GM12875 (cell line): ENCODE measurements at regions not wholly inside any gene's neighbourhood (a gene's known extent, or its start where the extent isn't known, plus 50 kb on each side); places are given as distances from the start of the nearest gene placed in this dataset.

Source experiments
- H3K4me3 ChIP-seq: one replicate; pipeline ENCODE4 v1.5.1; 2011; ENCODE audit warnings: low read depth, low read length, control low read depth
- CTCF ChIP-seq: IDR thresholded peaks from 2 replicates; pipeline ENCODE4 v1.5.1; 2011; ENCODE audit warnings: low read depth, mild to moderate bottlenecking, control low read depth, inconsistent platforms, low read length, moderate library complexity, borderline replicate concordance; ENCODE audit not compliant: insufficient read depth

- H3K4me3 ChIP-seq, result no peak overlapping the region
- TF ChIP-seq CTCF, result no peak
Observed at GRCh38 chr10:23988006-23988405, 220.9 kb upstream of the KIAA1217 start.

DNA sequence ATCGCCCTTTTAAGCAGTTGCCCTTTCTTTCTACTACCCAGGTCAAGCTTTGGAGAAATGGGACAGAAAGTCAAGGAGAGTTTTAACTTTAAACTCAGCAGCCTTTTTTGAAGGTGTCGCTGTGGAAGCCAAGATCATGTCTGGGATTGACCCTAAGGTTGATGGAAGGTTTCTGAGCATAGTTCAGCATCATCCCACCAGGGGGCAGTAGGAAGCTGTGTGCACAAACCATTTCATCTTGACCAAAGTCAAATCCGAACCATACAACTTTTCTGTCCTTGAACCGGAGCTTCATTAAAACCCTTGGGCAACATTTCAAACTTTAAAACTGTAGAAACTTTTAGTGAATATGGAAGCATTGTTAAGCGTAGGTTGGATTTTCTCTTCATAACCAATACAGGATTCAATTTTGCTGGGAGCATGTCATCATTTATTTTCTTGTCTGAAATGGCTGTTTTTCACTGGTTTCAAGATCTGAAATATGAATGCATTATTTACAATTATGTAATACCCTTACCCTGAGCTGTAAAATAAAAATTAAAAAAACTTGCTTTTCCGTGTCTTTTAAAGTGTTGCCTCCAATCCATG lies 214.4 kb upstream of the KIAA1217 start:
- peak; percentile 74 for TF ChIP-seq CTCF
- H3K4me3 ChIP-seq, result no peak overlapping the region

- no peak overlapping the region for H3K4me3 ChIP-seq
- TF ChIP-seq CTCF, result no peak
Observed at GRCh38 chr10:23999445-23999844, 209.5 kb upstream of the KIAA1217 start.

DNA sequence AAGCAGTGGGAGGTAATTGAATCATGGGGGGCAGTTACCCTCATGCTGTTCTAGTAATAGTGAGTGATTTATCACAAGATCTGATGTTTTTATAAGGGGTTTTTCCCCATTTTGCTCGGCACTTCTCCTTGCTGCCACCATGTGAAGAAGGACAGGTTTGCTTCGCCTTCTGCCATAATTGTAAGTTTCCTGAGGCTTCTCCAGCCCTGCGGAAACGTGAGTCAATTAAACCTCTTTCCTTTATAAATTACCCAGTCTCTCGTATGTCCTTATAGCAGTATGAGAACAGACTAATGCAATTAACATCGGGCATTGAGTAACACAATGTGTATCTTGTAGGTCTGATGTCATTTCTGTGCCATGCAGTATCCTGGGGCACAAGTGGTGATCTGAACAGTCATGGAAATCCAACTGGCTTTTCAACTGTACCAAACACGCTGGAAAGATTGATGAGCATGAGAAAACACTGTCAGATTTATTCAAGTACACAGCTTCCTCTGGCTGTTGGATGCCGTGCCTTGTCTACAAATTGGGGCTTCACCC lies 208.6 kb upstream of the KIAA1217 start:
- H3K4me3 ChIP-seq, result no peak overlapping the region
- no peak for TF ChIP-seq CTCF

DNA sequence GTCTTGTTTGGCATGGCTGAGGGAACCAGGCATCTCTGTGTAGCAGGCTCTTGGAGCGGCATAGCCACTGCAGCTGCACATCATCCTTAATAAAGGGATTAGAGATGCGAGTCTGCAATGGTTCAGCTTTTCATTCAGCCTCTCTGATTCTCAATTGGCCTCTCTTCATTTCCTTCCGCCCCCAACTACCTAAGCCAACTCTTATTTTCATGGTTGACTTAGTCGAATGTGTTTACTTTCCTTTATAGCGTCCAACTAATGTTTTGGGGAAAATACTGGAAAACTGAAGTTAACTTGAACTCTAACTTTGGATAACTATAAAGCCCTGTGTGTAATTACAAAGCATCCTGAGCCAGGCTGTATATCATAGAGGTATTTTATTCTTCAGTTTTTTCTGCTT lies 202.2 kb upstream of the KIAA1217 start:
- no peak overlapping the region for H3K4me3 ChIP-seq
- no peak for TF ChIP-seq CTCF

GRCh38 chr10:24007359-24007758 lies 201.6 kb upstream of the KIAA1217 start:
- TF ChIP-seq CTCF, result no peak

More at GRCh38 chr10:24007359-24007758, 201.6 kb upstream of the KIAA1217 start:
- no peak overlapping the region for H3K4me3 ChIP-seq
